GM12891 (cell line): ENCODE measurements at regions not wholly inside any gene's neighbourhood (a gene's known extent, or its start where the extent isn't known, plus 50 kb on each side); places are given as distances from the start of the nearest gene placed in this dataset.
A peak's percentile ranks its signal among the peaks of the same experiment; 100 is the strongest.

Source experiments
- DNase-seq: peaks from one replicate; pipeline ENCODE4 v3.0.0; 2011; ENCODE audit warnings: low spot score; ENCODE audit not compliant: insufficient read length
- FAIRE-seq: peaks from 2 replicates; lab custom pipeline; 2011; peaks lifted over from hg19 to GRCh38; lab: Jason Lieb, UNC
- PAX5 ChIP-seq: IDR thresholded peaks from 2 replicates; pipeline ENCODE4 v1.6.1; 2011; ENCODE audit warnings: low read length, moderate library complexity, mild to moderate bottlenecking; ENCODE audit not compliant: insufficient read depth, severe bottlenecking
- POLR2A ChIP-seq: IDR thresholded peaks from 2 replicates; pipeline ENCODE4 v1.6.1; 2011; ENCODE audit warnings: low read depth, low read length, control low read depth
- POLR2AphosphoS5 ChIP-seq: IDR thresholded peaks from 2 replicates; pipeline ENCODE4 v1.6.1; 2011; ENCODE audit warnings: low read depth, low read length, control low read depth
- POU2F2 ChIP-seq: IDR thresholded peaks from 2 replicates; pipeline ENCODE4 v1.6.1; 2011; ENCODE audit warnings: low read depth, mild to moderate bottlenecking, control low read depth, low read length, moderate library complexity
- SPI1 ChIP-seq: IDR thresholded peaks from 2 replicates; pipeline ENCODE4 v1.6.1; 2011; ENCODE audit warnings: low read depth, low read length, control low read depth
- TAF1 ChIP-seq: IDR thresholded peaks from 2 replicates; pipeline ENCODE4 v1.6.1; 2011; ENCODE audit warnings: low read depth, low read length, control low read depth

GRCh38 chr5:63686181-63686580 lies 276.1 kb downstream of the HTR1A start:
- TF ChIP-seq SPI1 (no peak), POLR2AphosphoS5 (no peak), PAX5 (no peak), POLR2A (no peak), POU2F2 (no peak), TAF1 (no peak)
- no peak for DNase-seq
- FAIRE-seq: no peak

GRCh38 chr5:63685454-63685853 lies 276.8 kb downstream of the HTR1A start:
- no peak for FAIRE-seq
- no peak for DNase-seq
- TF ChIP-seq SPI1 (no peak), POLR2A (no peak), POU2F2 (no peak), POLR2AphosphoS5 (no peak), TAF1 (no peak), PAX5 (no peak)

- FAIRE-seq (no peak), DNase-seq (no peak)
- TF ChIP-seq TAF1: no peak
- TF ChIP-seq POLR2A: no peak
- TF ChIP-seq POLR2AphosphoS5: no peak
- TF ChIP-seq POU2F2: no peak
- TF ChIP-seq PAX5: no peak
- no peak for TF ChIP-seq SPI1
These were observed 287.4 kb downstream of the HTR1A start for GRCh38 chr5:63674881-63675280.

- DNase-seq: no peak
- no peak for FAIRE-seq
- no peak for TF ChIP-seq POLR2AphosphoS5
- no peak for TF ChIP-seq SPI1
- TF ChIP-seq TAF1: no peak
- no peak for TF ChIP-seq POU2F2
- TF ChIP-seq PAX5: no peak
- TF ChIP-seq POLR2A: no peak
These were observed 307.2 kb downstream of the HTR1A start for GRCh38 chr5:63655043-63655442.

GRCh38 chr5:63650581-63650980 lies 311.7 kb downstream of the HTR1A start:
- no peak for FAIRE-seq
- DNase-seq: no peak
- TF ChIP-seq TAF1 (no peak), POU2F2 (no peak), SPI1 (no peak), PAX5 (no peak), POLR2A (no peak), POLR2AphosphoS5 (no peak)

GRCh38 chr5:63648376-63648775 lies 313.9 kb downstream of the HTR1A start:
- DNase-seq: no peak
- no peak for FAIRE-seq
- TF ChIP-seq TAF1: no peak
- no peak for TF ChIP-seq POLR2A
- TF ChIP-seq POLR2AphosphoS5: no peak
- no peak for TF ChIP-seq SPI1
- TF ChIP-seq PAX5: no peak
- no peak for TF ChIP-seq POU2F2

GRCh38 chr5:63629951-63630630 lies 332.2 kb downstream of the HTR1A start:
- no peak for TF ChIP-seq TAF1
- no peak for TF ChIP-seq SPI1
- no peak for TF ChIP-seq POU2F2
- TF ChIP-seq PAX5: no peak
- TF ChIP-seq POLR2A: no peak
- FAIRE-seq (no peak), DNase-seq (no peak)

GRCh38 chr5:63613442-63613841 lies 348.8 kb downstream of the HTR1A start:
- DNase-seq (no peak), FAIRE-seq (peak; percentile 45)
- TF ChIP-seq POU2F2: no peak
- no peak for TF ChIP-seq TAF1
- TF ChIP-seq SPI1: no peak
- TF ChIP-seq POLR2A: no peak
- TF ChIP-seq PAX5: no peak
- no peak for TF ChIP-seq POLR2AphosphoS5

GRCh38 chr5:63603996-63604395 lies 358.2 kb downstream of the HTR1A start:
- no peak for TF ChIP-seq POLR2A
- TF ChIP-seq SPI1: no peak
- no peak for TF ChIP-seq POU2F2
- no peak for TF ChIP-seq PAX5
- FAIRE-seq (no peak), DNase-seq (no peak)
